Transverse colon (tissue), 4 donors: ENCODE measurements at regions not wholly inside any gene's neighbourhood (a gene's known extent, or its start where the extent isn't known, plus 50 kb on each side); places are given as distances from the start of the nearest gene placed in this dataset.

ENCODE experiments used
- CTCF ChIP-seq, 5 experiments: fragments of 200-600 bp in 3 of 5; fragments of 450-650 bp in 2 of 5; sonication (generic) in 3 of 5; IDR thresholded peaks; 1 replicate in 2 of 5; 2 replicates in 3 of 5; pipeline ENCODE4 v1.5.1; 2016 to 2017; ENCODE audit warnings: antibody characterized with exemption in 5 of 5, inconsistent platforms in 3 of 5, mild to moderate bottlenecking in 2 of 5, moderate library complexity in 1 of 5
- POLR2A ChIP-seq: fragments of 450-650 bp; IDR thresholded peaks from one replicate; pipeline ENCODE4 v1.6.1; 2016; ENCODE audit warnings: antibody characterized with exemption, mild to moderate bottlenecking, moderate library complexity
- POLR2AphosphoS5 ChIP-seq, 3 donors: sonication (generic); formaldehyde crosslinking; IDR thresholded peaks; one replicate each; pipeline ENCODE4 v1.6.1; 2016; ENCODE audit warnings: antibody characterized with exemption in 3 of 3

- TF ChIP-seq CTCF (IDR thresholded peaks at IDR 0.05) (no peak), POLR2A (no peak), POLR2AphosphoS5 (IDR thresholded peaks at IDR 0.05) (no peak)
Observed at GRCh38 chr2:11993749-11994148, 247.3 kb downstream of the LPIN1 start.
